HUES6 (cell line): ENCODE measurements at regions not wholly inside any gene's neighbourhood (a gene's known extent, or its start where the extent isn't known, plus 50 kb on each side); places are given as distances from the start of the nearest gene placed in this dataset.

Experiments
- H3K27ac ChIP-seq: 2 replicates; pipeline ENCODE4 v1.7.0; 2013; ENCODE audit warnings: low read depth, mild to moderate bottlenecking, low read length, inconsistent platforms
- H3K27me3 ChIP-seq: 2 replicates; pipeline ENCODE4 v1.6.1; 2013; ENCODE audit warnings: low read length; ENCODE audit not compliant: control insufficient read depth, insufficient read depth
- H3K36me3 ChIP-seq: 2 replicates; pipeline ENCODE4 v1.6.1; 2013; ENCODE audit warnings: low read length; ENCODE audit not compliant: control insufficient read depth, insufficient read depth
- H3K4me1 ChIP-seq: 2 replicates; pipeline ENCODE4 v1.6.1; 2013; ENCODE audit warnings: low read length; ENCODE audit not compliant: control insufficient read depth, insufficient read depth
- H3K4me3 ChIP-seq: 2 replicates; pipeline ENCODE4 v1.5.1; 2013; ENCODE audit warnings: low read depth, low read length
- H3K9ac ChIP-seq: one replicate; pipeline ENCODE4 v1.6.1; 2013; ENCODE audit warnings: mild to moderate bottlenecking, low read length
- H3K9me3 ChIP-seq: 2 replicates; pipeline ENCODE4 v1.6.1; 2013; ENCODE audit warnings: low read depth, low read length; ENCODE audit not compliant: control insufficient read depth, insufficient read depth

GRCh38 chr11:43575913-43576310, 104.6 kb upstream of the HSD17B12 start:
- no peaks in the 10 kb centered on the region for H3K9me3 ChIP-seq
- H3K9ac ChIP-seq: no peak overlapping the region
- H3K4me3 ChIP-seq: peak overlapping the region; percentile 47
- H3K4me1 ChIP-seq: peaks cover 7% of the 10 kb centered on the region; the same call in 1 of the 2 replicates
- H3K27me3 ChIP-seq: peaks cover 100% of the 10 kb centered on the region
- H3K27ac ChIP-seq: no peak overlapping the region
- no peaks in the 10 kb centered on the region for H3K36me3 ChIP-seq

- no peaks in the 10 kb centered on the region for H3K9me3 ChIP-seq
- no peak overlapping the region for H3K9ac ChIP-seq
- H3K27ac ChIP-seq: no peak overlapping the region
- H3K4me3 ChIP-seq: peak overlapping the region; percentile 36
- peaks cover 9% of the 10 kb centered on the region; the same call in 1 of the 2 replicates for H3K4me1 ChIP-seq
- H3K27me3 ChIP-seq: peaks cover 100% of the 10 kb centered on the region
- no peaks in the 10 kb centered on the region for H3K36me3 ChIP-seq
Observed at GRCh38 chr11:43576320-43576802, 104.2 kb upstream of the HSD17B12 start.

- no peak overlapping the region for H3K9ac ChIP-seq
- H3K9me3 ChIP-seq: no peaks in the 10 kb centered on the region
- peaks cover 15% of the 10 kb centered on the region; the same call in 1 of the 2 replicates for H3K4me1 ChIP-seq
- H3K27ac ChIP-seq: no peak overlapping the region
- H3K36me3 ChIP-seq: no peaks in the 10 kb centered on the region
- peak overlapping the region; percentile 36 for H3K4me3 ChIP-seq
- peaks cover 100% of the 10 kb centered on the region for H3K27me3 ChIP-seq
Observed at GRCh38 chr11:43576803-43577521, 103.6 kb upstream of the HSD17B12 start.

- H3K36me3 ChIP-seq: no peaks in the 10 kb centered on the region
- peaks cover 100% of the 10 kb centered on the region for H3K27me3 ChIP-seq
- peaks cover 21% of the 10 kb centered on the region; the same call in 1 of the 2 replicates for H3K4me1 ChIP-seq
- no peak overlapping the region for H3K27ac ChIP-seq
- H3K4me3 ChIP-seq: no peak overlapping the region
- H3K9me3 ChIP-seq: no peaks in the 10 kb centered on the region
- no peak overlapping the region for H3K9ac ChIP-seq
Observed at GRCh38 chr11:43577566-43578264, 102.8 kb upstream of the HSD17B12 start.

GRCh38 chr11:43578346-43579170, 102.0 kb upstream of the HSD17B12 start:
- Histone ChIP-seq H3K4me1 (peaks cover 23% of the 10 kb centered on the region), H3K9me3 (no peaks in the 10 kb centered on the region), H3K4me3 (peak overlapping the region; percentile 79), H3K9ac (no peak overlapping the region), H3K27ac (no peak overlapping the region), H3K27me3 (peaks cover 100% of the 10 kb centered on the region), H3K36me3 (no peaks in the 10 kb centered on the region)

GRCh38 chr11:43579171-43579918, 101.2 kb upstream of the HSD17B12 start:
- H3K4me1 ChIP-seq: peaks cover 23% of the 10 kb centered on the region

GRCh38 chr11:43579919-43580276, 100.6 kb upstream of the HSD17B12 start:
- H3K4me1 ChIP-seq: peaks cover 23% of the 10 kb centered on the region
- peaks cover 100% of the 10 kb centered on the region for H3K27me3 ChIP-seq
- no peak overlapping the region for H3K9ac ChIP-seq
- no peak overlapping the region for H3K27ac ChIP-seq
- peak overlapping the region; percentile 79 for H3K4me3 ChIP-seq
- no peaks in the 10 kb centered on the region for H3K36me3 ChIP-seq
- no peaks in the 10 kb centered on the region for H3K9me3 ChIP-seq

More at GRCh38 chr11:43579171-43579918, 101.2 kb upstream of the HSD17B12 start:
- Histone ChIP-seq H3K36me3 (no peaks in the 10 kb centered on the region), H3K9me3 (no peaks in the 10 kb centered on the region), H3K27ac (no peak overlapping the region), H3K27me3 (peaks cover 100% of the 10 kb centered on the region), H3K9ac (no peak overlapping the region), H3K4me3 (peak overlapping the region; percentile 79)

GRCh38 chr11:43580735-43581369, 99.7 kb upstream of the HSD17B12 start:
- no peaks in the 10 kb centered on the region for H3K36me3 ChIP-seq
- peak overlapping the region; percentile 79 for H3K4me3 ChIP-seq
- H3K27me3 ChIP-seq: peaks cover 100% of the 10 kb centered on the region
- H3K9me3 ChIP-seq: no peaks in the 10 kb centered on the region
- H3K4me1 ChIP-seq: peaks cover 21% of the 10 kb centered on the region
- H3K9ac ChIP-seq: no peak overlapping the region
- H3K27ac ChIP-seq: no peak overlapping the region

- Histone ChIP-seq H3K4me1 (peaks cover 19% of the 10 kb centered on the region), H3K36me3 (no peaks in the 10 kb centered on the region), H3K4me3 (peak overlapping the region; percentile 79), H3K27ac (no peak overlapping the region), H3K9ac (no peak overlapping the region), H3K9me3 (no peaks in the 10 kb centered on the region), H3K27me3 (peaks cover 100% of the 10 kb centered on the region)
Observed at GRCh38 chr11:43581370-43582023, 99.0 kb upstream of the HSD17B12 start.
